CD4-positive, alpha-beta memory T cell (primary cell): ENCODE measurements at regions not wholly inside any gene's neighbourhood (a gene's known extent, or its start where the extent isn't known, plus 50 kb on each side); places are given as distances from the start of the nearest gene placed in this dataset.

ENCODE experiments used
- CTCF ChIA-PET: fragments of 350-600 bp; sonication (Branson Sonifier 250); formaldehyde crosslinking; loops from one replicate; lab custom pipeline; 2021; ENCODE audit warnings: inconsistent platforms; ENCODE audit not compliant: partially characterized antibody; lab: Charles Lee
- POLR2A ChIA-PET: fragments of 350-600 bp; sonication (Branson Sonifier 250); formaldehyde crosslinking; loops from one replicate; lab custom pipeline; 2021; ENCODE audit not compliant: partially characterized antibody; lab: Charles Lee
- DNase-seq, 5 donors: peaks; one replicate each; pipeline versions ENCODE4 v3.0.0 to v3.0.0-alpha.2; 2020 to 2022; ENCODE audit warnings: mixed read lengths in 1 of 5
- H3K27ac ChIP-seq: one replicate; pipeline ENCODE4 v1.7.0; 2013; ENCODE audit warnings: low read depth, low read length
- H3K27me3 ChIP-seq: 2 replicates; pipeline ENCODE4 v1.7.0; 2013; ENCODE audit warnings: mild to moderate bottlenecking, low read length, moderate library complexity; ENCODE audit not compliant: insufficient read depth
- H3K36me3 ChIP-seq: 2 replicates; pipeline ENCODE4 v1.7.0; 2013; ENCODE audit warnings: mild to moderate bottlenecking, low read length, moderate library complexity; ENCODE audit not compliant: insufficient read depth
- H3K4me1 ChIP-seq: 2 replicates; pipeline ENCODE4 v1.7.0; 2013; ENCODE audit warnings: mild to moderate bottlenecking, low read length, moderate library complexity; ENCODE audit not compliant: insufficient read depth
- H3K4me3 ChIP-seq, 2 donors: one replicate each; pipeline ENCODE4 v1.7.0; 2013; ENCODE audit warnings: low read length in 2 of 2, mild to moderate bottlenecking in 1 of 2
- H3K9me3 ChIP-seq, 2 donors: one replicate each; pipeline ENCODE4 v1.7.0; 2013; ENCODE audit warnings: low read length in 2 of 2, control low read depth in 1 of 2; ENCODE audit not compliant: control insufficient read depth in 1 of 2
- H3K27ac Mint-ChIP-seq, 7 donors: one replicate each; pipeline ENCODE4 v1.8.0; 2020 to 2021; ENCODE audit warnings: mixed read lengths in 7 of 7, mild to moderate bottlenecking in 6 of 7, inconsistent platforms in 3 of 7, moderate library complexity in 3 of 7
- H3K27me3 Mint-ChIP-seq, 2 donors: one replicate each; pipeline ENCODE4 v1.8.0; 2020 to 2021; ENCODE audit warnings: mixed read lengths in 2 of 2
- H3K36me3 Mint-ChIP-seq, 2 donors: one replicate each; pipeline ENCODE4 v1.8.0; 2020 to 2021; ENCODE audit warnings: mixed read lengths in 2 of 2, inconsistent platforms in 1 of 2, mild to moderate bottlenecking in 1 of 2
- H3K4me1 Mint-ChIP-seq, 4 donors: one replicate each; pipeline ENCODE4 v1.8.0; 2020 to 2021; ENCODE audit warnings: mixed read lengths in 4 of 4, mild to moderate bottlenecking in 1 of 4
- H3K4me3 Mint-ChIP-seq, 8 donors: one replicate each; pipeline ENCODE4 v1.8.0; 2020 to 2021; ENCODE audit warnings: mixed read lengths in 8 of 8, mild to moderate bottlenecking in 7 of 8, moderate library complexity in 6 of 8, inconsistent platforms in 3 of 8
- H3K9me3 Mint-ChIP-seq, 8 donors: one replicate each; pipeline ENCODE4 v1.8.0; 2020 to 2021; ENCODE audit warnings: mixed read lengths in 8 of 8, mild to moderate bottlenecking in 5 of 8, inconsistent platforms in 3 of 8, moderate library complexity in 1 of 8
- intact Hi-C: fragments of 100-400 bp; cut with micrococcal nuclease; formaldehyde crosslinking; loops from one replicate; pipeline ENCODE4 v1.15.1; 2023

GRCh38 chr13:87872813-87873212 is 201.6 kb downstream of the SLITRK5 start:
- H3K36me3 Mint-ChIP-seq = no peaks in the 10 kb centered on the region
- no peak overlapping the region for H3K27ac ChIP-seq
- POLR2A ChIA-PET = no interaction called here
- no peak overlapping the region for H3K4me3 Mint-ChIP-seq
- H3K27me3 Mint-ChIP-seq = no peaks in the 10 kb centered on the region
- no peaks in the 10 kb centered on the region for H3K4me1 Mint-ChIP-seq
- H3K4me1 ChIP-seq = no peaks in the 10 kb centered on the region
- H3K9me3 Mint-ChIP-seq = peaks cover 0 to 13% (median 6%) of the 10 kb centered on the region in 8 donors
- intact Hi-C loops = no loop called here
- no peak for DNase-seq
- H3K36me3 ChIP-seq = no peaks in the 10 kb centered on the region
- no peaks in the 10 kb centered on the region for H3K27me3 ChIP-seq
- H3K9me3 ChIP-seq = peaks cover 3 to 7% of the 10 kb centered on the region in 2 donors
- CTCF ChIA-PET = no interaction called here
- H3K4me3 ChIP-seq = no peak overlapping the region
- H3K27ac Mint-ChIP-seq = no peak overlapping the region

GRCh38 chr13:87877477-87877876 is 206.3 kb downstream of the SLITRK5 start:
- Histone ChIP-seq H3K27ac (no peak overlapping the region), H3K4me3 (no peak overlapping the region), H3K27me3 (no peaks in the 10 kb centered on the region), H3K4me1 (no peaks in the 10 kb centered on the region), H3K36me3 (no peaks in the 10 kb centered on the region), H3K9me3 (peaks cover 3 to 7% of the 10 kb centered on the region in 2 donors)
- no peaks in the 10 kb centered on the region for H3K4me1 Mint-ChIP-seq
- H3K36me3 Mint-ChIP-seq = no peaks in the 10 kb centered on the region
- no peak overlapping the region for H3K4me3 Mint-ChIP-seq
- CTCF ChIA-PET = no interaction called here
- DNase-seq = no peak
- intact Hi-C loops = no loop called here
- H3K9me3 Mint-ChIP-seq = peaks cover 0 to 13% (median 9%) of the 10 kb centered on the region in 8 donors
- POLR2A ChIA-PET = no interaction called here
- no peaks in the 10 kb centered on the region for H3K27me3 Mint-ChIP-seq
- H3K27ac Mint-ChIP-seq = no peak overlapping the region

- Mint-ChIP-seq H3K36me3 (no peaks in the 10 kb centered on the region), H3K4me3 (no peak overlapping the region), H3K27ac (no peak overlapping the region), H3K4me1 (no peaks in the 10 kb centered on the region), H3K9me3 (peaks cover 0 to 10% (median 6%) of the 10 kb centered on the region in 8 donors), H3K27me3 (no peaks in the 10 kb centered on the region)
- H3K4me3 ChIP-seq = no peak overlapping the region
- H3K27ac ChIP-seq = no peak overlapping the region
- peaks cover 0 to 3% of the 10 kb centered on the region in 2 donors for H3K9me3 ChIP-seq
- H3K27me3 ChIP-seq = no peaks in the 10 kb centered on the region
- no peaks in the 10 kb centered on the region for H3K4me1 ChIP-seq
- intact Hi-C loops = no loop called here
- DNase-seq = no peak
- ChIA-PET POLR2A (no interaction called here), CTCF (no interaction called here)
- no peaks in the 10 kb centered on the region for H3K36me3 ChIP-seq
Measured at GRCh38 chr13:87878706-87879105, 207.5 kb downstream of the SLITRK5 start.

GRCh38 chr13:87884884-87885283 is 213.7 kb downstream of the SLITRK5 start:
- Mint-ChIP-seq H3K36me3 (no peaks in the 10 kb centered on the region), H3K27me3 (no peaks in the 10 kb centered on the region), H3K4me1 (no peaks in the 10 kb centered on the region), H3K4me3 (no peak overlapping the region), H3K27ac (no peak overlapping the region), H3K9me3 (peaks cover 0 to 11% (median 4%) of the 10 kb centered on the region in 8 donors)
- H3K9me3 ChIP-seq = no peaks in the 10 kb centered on the region
- H3K36me3 ChIP-seq = no peaks in the 10 kb centered on the region
- H3K4me3 ChIP-seq = no peak overlapping the region
- DNase-seq = no peak
- intact Hi-C loops = no loop called here
- no peaks in the 10 kb centered on the region for H3K4me1 ChIP-seq
- H3K27ac ChIP-seq = no peak overlapping the region
- ChIA-PET CTCF (no interaction called here), POLR2A (no interaction called here)
- H3K27me3 ChIP-seq = no peaks in the 10 kb centered on the region

GRCh38 chr13:87887459-87888123 is 216.4 kb downstream of the SLITRK5 start:
- no peak for DNase-seq
- Histone ChIP-seq H3K27ac (no peak overlapping the region), H3K9me3 (no peaks in the 10 kb centered on the region), H3K4me3 (no peak overlapping the region), H3K4me1 (no peaks in the 10 kb centered on the region), H3K36me3 (no peaks in the 10 kb centered on the region), H3K27me3 (no peaks in the 10 kb centered on the region)
- Mint-ChIP-seq H3K27ac (no peak overlapping the region), H3K36me3 (no peaks in the 10 kb centered on the region), H3K4me1 (no peaks in the 10 kb centered on the region), H3K27me3 (no peaks in the 10 kb centered on the region), H3K4me3 (no peak overlapping the region), H3K9me3 (peaks cover 0 to 9% (median 4%) of the 10 kb centered on the region in 8 donors)
- intact Hi-C loops = no loop called here
- POLR2A ChIA-PET = no interaction called here
- CTCF ChIA-PET = no interaction called here

GRCh38 chr13:87889254-87889653 is 218.1 kb downstream of the SLITRK5 start:
- Histone ChIP-seq H3K36me3 (no peaks in the 10 kb centered on the region), H3K9me3 (no peaks in the 10 kb centered on the region), H3K4me3 (no peak overlapping the region), H3K27me3 (no peaks in the 10 kb centered on the region), H3K4me1 (no peaks in the 10 kb centered on the region), H3K27ac (no peak overlapping the region)
- no peak overlapping the region for H3K27ac Mint-ChIP-seq
- intact Hi-C loops = no loop called here
- ChIA-PET POLR2A (no interaction called here), CTCF (no interaction called here)
- no peak overlapping the region for H3K4me3 Mint-ChIP-seq
- H3K4me1 Mint-ChIP-seq = no peaks in the 10 kb centered on the region
- no peak for DNase-seq
- H3K36me3 Mint-ChIP-seq = no peaks in the 10 kb centered on the region
- H3K9me3 Mint-ChIP-seq = peaks cover 0 to 12% (median 4%) of the 10 kb centered on the region in 8 donors
- H3K27me3 Mint-ChIP-seq = no peaks in the 10 kb centered on the region

- Mint-ChIP-seq H3K4me3 (no peak overlapping the region), H3K9me3 (peaks cover 0 to 9% (median 5%) of the 10 kb centered on the region in 8 donors), H3K27ac (no peak overlapping the region), H3K36me3 (no peaks in the 10 kb centered on the region), H3K27me3 (no peaks in the 10 kb centered on the region), H3K4me1 (no peaks in the 10 kb centered on the region)
- no peak overlapping the region for H3K4me3 ChIP-seq
- CTCF ChIA-PET = no interaction called here
- intact Hi-C loops = no loop called here
- DNase-seq = no peak
- no peaks in the 10 kb centered on the region for H3K27me3 ChIP-seq
- no peaks in the 10 kb centered on the region for H3K4me1 ChIP-seq
- H3K27ac ChIP-seq = no peak overlapping the region
- POLR2A ChIA-PET = no interaction called here
- no peaks in the 10 kb centered on the region for H3K9me3 ChIP-seq
- no peaks in the 10 kb centered on the region for H3K36me3 ChIP-seq
Measured at GRCh38 chr13:87893186-87893585, 222.0 kb downstream of the SLITRK5 start.
